Umbilical cord (tissue), 1 donor: ENCODE measurements at regions not wholly inside any gene's neighbourhood (a gene's known extent, or its start where the extent isn't known, plus 50 kb on each side); places are given as distances from the start of the nearest gene placed in this dataset.
"Not testable (repeated sequence)": the region's sequence is repeated elsewhere in the genome, so short reads cannot be mapped to it uniquely, and the experiment has no call there.

ENCODE experiments used
- DNase-seq: peaks from one replicate; pipeline ENCODE4 v3.0.0-alpha.2; 2015; ENCODE audit warnings: low spot score

GRCh38 chr13:24995225-24995804 lies 100.6 kb upstream of the PABPC3 start:
- DNase-seq = peak; percentile 76

- DNase-seq = peak; percentile 28
These were observed 98.5 kb upstream of the PABPC3 start for GRCh38 chr13:24997367-24997967.

- no peak for DNase-seq
These were observed 97.5 kb upstream of the PABPC3 start for GRCh38 chr13:24998433-24998832.

GRCh38 chr13:25001476-25002206 lies 94.3 kb upstream of the PABPC3 start:
- peak; percentile 31 for DNase-seq

GRCh38 chr13:25002311-25002710 lies 93.6 kb upstream of the PABPC3 start:
- DNase-seq = peak; percentile 40

GRCh38 chr13:25004489-25004888 lies 91.4 kb upstream of the PABPC3 start:
- DNase-seq = not testable (repeated sequence)

GRCh38 chr13:25005050-25005497 lies 90.9 kb upstream of the PABPC3 start:
- peak; percentile 56 for DNase-seq

- DNase-seq = not testable (repeated sequence)
These were observed 88.5 kb upstream of the PABPC3 start for GRCh38 chr13:25007389-25007788.

GRCh38 chr13:25014398-25014973 lies 81.5 kb upstream of the PABPC3 start:
- DNase-seq = not testable (repeated sequence)

GRCh38 chr13:25017176-25017575 lies 78.8 kb upstream of the PABPC3 start:
- not testable (repeated sequence) for DNase-seq

- DNase-seq = not testable (repeated sequence)
These were observed 77.9 kb upstream of the PABPC3 start for GRCh38 chr13:25017808-25018728.

- no peak for DNase-seq
These were observed 77.2 kb upstream of the PABPC3 start for GRCh38 chr13:25018729-25019115.

GRCh38 chr13:25019741-25020140 lies 76.2 kb upstream of the PABPC3 start:
- not testable (repeated sequence) for DNase-seq

- no peak for DNase-seq
These were observed 71.8 kb upstream of the PABPC3 start for GRCh38 chr13:25024175-25024574.

GRCh38 chr13:25032160-25032559 lies 63.8 kb upstream of the PABPC3 start:
- no peak for DNase-seq

GRCh38 chr13:25034173-25034572 lies 61.8 kb upstream of the PABPC3 start:
- no peak for DNase-seq

- peak; percentile 55 for DNase-seq
These were observed 58.7 kb upstream of the PABPC3 start for GRCh38 chr13:25037057-25037813.

- no peak for DNase-seq
These were observed 53.6 kb upstream of the PABPC3 start for GRCh38 chr13:25042151-25042865.

- no peak for DNase-seq
These were observed 51.9 kb upstream of the PABPC3 start for GRCh38 chr13:25044071-25044470.
